PC-9 (cell line): ENCODE measurements at regions not wholly inside any gene's neighbourhood (a gene's known extent, or its start where the extent isn't known, plus 50 kb on each side); places are given as distances from the start of the nearest gene placed in this dataset.

ENCODE experiments used
- BruUV-seq: library from RNA; stranded (reverse); fragments of 400-500 nt; replicated peaks from 2 replicates; lab custom pipeline; 2021; lab: Mats Ljungman, UMichigan
- CTCF ChIA-PET: fragments of 300-600 bp; sonication (Branson Sonifier 250); formaldehyde crosslinking; loops from one replicate; lab custom pipeline; 2022; ENCODE audit warnings: antibody characterized with exemption; lab: Charles Lee
- POLR2A ChIA-PET: fragments of 300-600 bp; sonication (Branson Sonifier 250); formaldehyde crosslinking; loops from one replicate; lab custom pipeline; 2022; ENCODE audit warnings: antibody characterized with exemption; ENCODE audit not compliant: unreplicated experiment; lab: Charles Lee
- DNase-seq, 2 experiments: peaks; one replicate each; pipeline versions ENCODE4 v3.0.0 to v3.0.0-alpha.2; 2015 to 2022; ENCODE audit warnings: mixed read lengths in 1 of 2
- H2AFZ ChIP-seq: fragments of 200-600 bp; sonication (generic); 2 replicates; pipeline ENCODE4 v1.8.1; 2017; ENCODE audit warnings: antibody characterized with exemption
- H3F3A ChIP-seq: fragments of 200-600 bp; sonication (generic); 2 replicates; pipeline ENCODE4 v1.8.1; 2017; ENCODE audit warnings: antibody characterized with exemption, mild to moderate bottlenecking, low read depth; ENCODE audit not compliant: insufficient read depth
- H3K27ac ChIP-seq: fragments of 200-600 bp; sonication (generic); 2 replicates; pipeline ENCODE4 v1.6.1; 2016; ENCODE audit warnings: mixed run types
- H3K27me3 ChIP-seq: fragments of 200-600 bp; sonication (generic); 2 replicates; pipeline ENCODE4 v1.6.1; 2016; ENCODE audit warnings: low read depth, mixed run types; ENCODE audit not compliant: insufficient read depth
- H3K36me3 ChIP-seq: fragments of 200-600 bp; sonication (generic); 2 replicates; pipeline ENCODE4 v1.6.1; 2016; ENCODE audit warnings: low read depth, mixed run types
- H3K4me1 ChIP-seq: fragments of 200-600 bp; sonication (generic); replicated peaks from 2 replicates; pipeline ENCODE4 v1.6.1; 2016; ENCODE audit warnings: mixed run types; ENCODE audit not compliant: insufficient read depth
- H3K4me2 ChIP-seq: fragments of 200-600 bp; sonication (generic); 2 replicates; pipeline ENCODE4 v1.6.1; 2017; ENCODE audit warnings: mixed run types
- H3K4me3 ChIP-seq: fragments of 200-600 bp; sonication (generic); 2 replicates; pipeline ENCODE4 v1.6.1; 2016; ENCODE audit warnings: mixed run types
- H3K79me2 ChIP-seq: fragments of 200-600 bp; sonication (generic); 2 replicates; pipeline ENCODE4 v1.6.1; 2017; ENCODE audit warnings: low read depth, mixed run types
- H3K9me2 ChIP-seq: fragments of 200-600 bp; sonication (generic); 2 replicates; pipeline ENCODE4 v1.8.1; 2017; ENCODE audit warnings: mild to moderate bottlenecking; ENCODE audit not compliant: insufficient read depth
- H3K9me3 ChIP-seq: fragments of 200-600 bp; sonication (generic); 2 replicates; pipeline ENCODE4 v1.8.1; 2016; ENCODE audit warnings: low read depth; ENCODE audit not compliant: insufficient read depth
- H4K20me1 ChIP-seq: fragments of 200-600 bp; sonication (generic); 2 replicates; pipeline ENCODE4 v1.8.1; 2017; ENCODE audit not compliant: insufficient read depth
- CTCF ChIP-seq: fragments of 200-600 bp; sonication (generic); conservative IDR thresholded peaks from 2 replicates; pipeline ENCODE4 v1.6.1; 2017; ENCODE audit warnings: mixed run types, antibody characterized with exemption, mild to moderate bottlenecking, moderate library complexity
- EZH2 ChIP-seq: fragments of 200-600 bp; sonication (generic); IDR thresholded peaks from 2 replicates; pipeline ENCODE4 v1.8.0; 2017; ENCODE audit warnings: antibody characterized with exemption, low read depth
- intact Hi-C: fragments of 100-400 bp; cut with micrococcal nuclease; formaldehyde crosslinking; loops from one replicate; pipeline ENCODE4 v1.10.0; 2022; ENCODE audit not compliant: unreplicated experiment

GRCh38 chr12:58369576-58369975, 428.2 kb downstream of the ATP23 start:
- no peak overlapping the region for H3K27ac ChIP-seq
- TF ChIP-seq CTCF (no peak), EZH2 (no peak)
- no peak overlapping the region for H2AFZ ChIP-seq
- no peaks in the 10 kb centered on the region for H4K20me1 ChIP-seq
- H3K9me3 ChIP-seq, result no peaks in the 10 kb centered on the region; the same call in 1 of the 2 replicates
- no peaks in the 10 kb centered on the region for H3K27me3 ChIP-seq
- H3K36me3 ChIP-seq, result no peaks in the 10 kb centered on the region
- H3K4me3 ChIP-seq, result no peak overlapping the region
- no peak overlapping the region for H3K4me2 ChIP-seq
- peaks cover 10% of the 10 kb centered on the region for H3K4me1 ChIP-seq
- POLR2A ChIA-PET, result no interaction called here
- BruUV-seq, result no TSS peak
- CTCF ChIA-PET, result interaction anchor here (0.9 kb wide), 1 partner anchor 1072 kb away, joined by 3 read pairs; no protein-coding TSS in a partner anchor
- no peaks in the 10 kb centered on the region for H3F3A ChIP-seq
- no peaks in the 10 kb centered on the region for H3K79me2 ChIP-seq
- no peak for DNase-seq
- H3K9me2 ChIP-seq, result no peaks in the 10 kb centered on the region
- intact Hi-C loops, result no loop called here

- intact Hi-C loops, result no loop called here
- ChIA-PET CTCF (no interaction called here), POLR2A (no interaction called here)
- H3F3A ChIP-seq, result no peaks in the 10 kb centered on the region
- no peak for DNase-seq
- H3K4me1 ChIP-seq, result no peaks in the 10 kb centered on the region
- H3K27me3 ChIP-seq, result no peaks in the 10 kb centered on the region
- H3K79me2 ChIP-seq, result no peaks in the 10 kb centered on the region
- H3K9me2 ChIP-seq, result no peaks in the 10 kb centered on the region
- H3K36me3 ChIP-seq, result no peaks in the 10 kb centered on the region
- H4K20me1 ChIP-seq, result no peaks in the 10 kb centered on the region
- no peaks in the 10 kb centered on the region; the same call in 1 of the 2 replicates for H3K9me3 ChIP-seq
- no TSS peak for BruUV-seq
- no peak overlapping the region for H3K27ac ChIP-seq
- H2AFZ ChIP-seq, result no peak overlapping the region
- no peak overlapping the region for H3K4me2 ChIP-seq
- TF ChIP-seq EZH2 (no peak), CTCF (no peak)
- no peak overlapping the region for H3K4me3 ChIP-seq
Observed at GRCh38 chr12:58372298-58372697, 430.9 kb downstream of the ATP23 start.

GRCh38 chr12:58378028-58378427, 436.7 kb downstream of the ATP23 start:
- CTCF ChIA-PET, result interaction anchor here (0.7 kb wide), 1 partner anchor 10 kb away, joined by 4 read pairs; no protein-coding TSS in a partner anchor
- Histone ChIP-seq H4K20me1 (no peaks in the 10 kb centered on the region), H3K4me1 (no peaks in the 10 kb centered on the region), H3K36me3 (no peaks in the 10 kb centered on the region), H3K9me3 (no peaks in the 10 kb centered on the region), H3F3A (no peaks in the 10 kb centered on the region), H3K4me3 (no peak overlapping the region), H3K79me2 (no peaks in the 10 kb centered on the region), H3K4me2 (no peak overlapping the region), H2AFZ (no peak overlapping the region), H3K27me3 (no peaks in the 10 kb centered on the region), H3K9me2 (no peaks in the 10 kb centered on the region), H3K27ac (no peak overlapping the region)
- POLR2A ChIA-PET, result no interaction called here
- TF ChIP-seq CTCF, result no peak
- TF ChIP-seq EZH2, result no peak
- BruUV-seq, result no TSS peak
- DNase-seq, result no peak
- intact Hi-C loops, result no loop called here
